HepG2 (cell line): ENCODE measurements at regions not wholly inside any gene's neighbourhood (a gene's known extent, or its start where the extent isn't known, plus 50 kb on each side); places are given as distances from the start of the nearest gene placed in this dataset.

Experiments
- EZH2 ChIP-seq: conservative IDR thresholded peaks from 2 replicates; pipeline ENCODE4 v1.6.1; 2012; ENCODE audit warnings: mild to moderate bottlenecking, low read depth, low read length, moderate library complexity
- GABPA ChIP-seq, 2 experiments: IDR thresholded peaks; 2 replicates each; pipeline ENCODE4 v1.6.1; 2011 to 2016; ENCODE audit warnings: low read depth in 2 of 2, low read length in 1 of 2, missing biosample characterization in 1 of 2, missing genetic modification characterization in 1 of 2

DNA sequence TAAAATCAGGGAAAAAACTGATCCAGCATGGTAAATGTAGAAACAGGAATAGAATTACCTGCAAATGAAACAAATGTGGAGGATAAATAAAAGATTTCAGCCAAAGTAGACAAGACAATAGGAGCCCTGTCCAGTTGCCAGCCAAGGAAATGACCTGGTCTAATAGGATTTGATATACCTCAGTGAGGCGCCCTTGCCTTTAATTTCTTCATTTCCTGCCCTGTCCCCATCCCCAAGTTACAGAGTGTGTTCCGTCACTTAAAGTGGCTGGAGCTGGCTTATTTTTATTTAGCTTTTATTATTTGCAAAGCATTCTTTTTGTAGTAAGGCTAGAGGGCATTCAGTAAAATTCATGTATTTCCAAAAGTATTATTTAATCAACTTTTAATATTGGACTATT, 1022.0 kb downstream of the EFNB2 start:
- TF ChIP-seq GABPA (IDR thresholded peaks at IDR 0.05; ENCODE audit: low read depth, low read length): no peak
- TF ChIP-seq GABPA (CRISPR knock-in tag; IDR thresholded peaks at IDR 0.05; ENCODE audit: low read depth): no peak
- TF ChIP-seq EZH2: no peak
